ENCODE measurements at regions not wholly inside any gene's neighbourhood (a gene's known extent, or its start where the extent isn't known, plus 50 kb on each side); places are given as distances from the start of the nearest gene placed in this dataset.

DNA sequence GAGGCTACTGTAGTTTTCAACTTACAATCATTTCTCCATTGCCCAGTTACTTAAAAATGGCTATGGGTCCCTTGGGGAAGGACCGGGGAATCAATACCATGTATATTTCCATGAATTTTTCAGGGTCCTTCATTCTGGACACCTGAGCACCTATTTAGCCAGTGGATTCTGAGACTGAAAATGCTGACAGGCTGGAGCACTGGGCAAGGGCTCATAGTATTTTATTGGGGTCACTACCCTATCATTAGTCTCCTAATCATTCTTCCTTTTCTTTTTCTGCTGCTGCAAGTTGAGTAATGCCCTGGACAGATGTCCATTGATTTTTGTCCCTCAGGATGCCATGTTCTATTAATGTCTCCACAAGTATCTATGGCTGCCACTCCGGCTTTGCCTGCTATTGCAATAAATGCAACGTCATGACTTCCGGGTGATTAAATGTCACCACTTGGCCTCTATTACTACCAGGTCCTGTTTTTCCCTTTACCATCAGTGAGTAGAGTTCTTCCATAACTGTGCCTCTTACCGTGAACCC, 279.3 kb upstream of the FBXL7 start:
- TF ChIP-seq POLR2A (IDR thresholded peaks at IDR 0.05; ENCODE audit: low read depth) (no peak), CTCF (IDR thresholded peaks at IDR 0.05) (no peak), EP300 (IDR thresholded peaks at IDR 0.05) (no peak)

Measured in esophagus muscularis mucosa (tissue), 4 donors.